8988T (cell line): ENCODE measurements at regions not wholly inside any gene's neighbourhood (a gene's known extent, or its start where the extent isn't known, plus 50 kb on each side); places are given as distances from the start of the nearest gene placed in this dataset.
"Not testable (repeated sequence)": the region's sequence is repeated elsewhere in the genome, so short reads cannot be mapped to it uniquely, and the experiment has no call there.

Source experiments
- DNase-seq: peaks from one replicate; pipeline ENCODE4 v3.0.0; 2011

- DNase-seq: not testable (repeated sequence)
Observed at GRCh38 chr4:3631544-3632266, 99.5 kb upstream of the LRPAP1 start.

DNA sequence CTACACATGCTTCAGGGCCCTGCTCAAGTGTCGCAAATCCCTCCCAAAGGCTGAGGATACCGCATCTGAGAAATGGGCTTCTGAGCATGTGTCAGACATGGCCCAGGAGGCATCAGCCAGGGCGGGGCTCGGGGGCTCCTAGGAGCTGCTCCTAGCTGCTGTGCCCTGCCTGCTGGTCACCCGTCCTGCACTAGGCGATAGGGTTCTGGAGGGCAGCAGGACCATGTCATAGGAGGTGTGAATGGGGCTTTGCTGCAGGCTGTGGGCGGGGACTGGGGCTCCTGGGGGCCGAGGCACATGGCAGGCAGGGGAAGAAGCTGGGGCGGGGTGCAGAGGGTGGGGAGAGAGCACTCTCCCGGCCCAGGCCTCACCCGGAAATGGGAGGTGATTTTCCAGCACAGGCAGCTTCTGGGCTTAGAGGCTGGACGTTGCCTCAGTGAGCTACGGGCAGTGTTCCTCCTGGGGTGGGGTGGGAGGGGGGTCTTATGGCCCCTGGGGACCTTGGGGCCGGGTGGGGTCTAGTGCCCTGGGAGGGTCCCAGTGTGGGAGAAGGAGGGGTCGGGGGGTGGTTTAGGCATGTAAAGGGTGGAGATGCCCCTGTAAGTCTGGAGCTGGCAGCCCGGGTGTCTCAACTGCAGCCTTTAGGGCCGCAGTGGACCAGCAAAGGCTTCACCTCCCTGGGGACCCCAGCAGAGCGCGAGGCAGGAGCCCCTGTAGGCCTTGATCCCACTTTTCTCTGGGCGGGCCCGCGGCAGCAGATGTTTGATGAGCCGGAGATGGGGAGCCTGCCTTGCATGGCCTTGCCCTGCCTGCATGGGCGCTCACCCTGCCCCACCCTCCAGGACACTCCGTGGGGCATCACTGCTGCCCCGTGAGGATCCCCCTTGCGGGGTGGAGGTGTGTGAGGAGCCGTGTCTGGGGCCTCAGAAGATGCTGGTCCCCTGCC is 98.6 kb upstream of the LRPAP1 start:
- DNase-seq: no peak

- no peak for DNase-seq
Observed at GRCh38 chr4:3630136-3630597, 97.9 kb upstream of the LRPAP1 start.

GRCh38 chr4:3629665-3630064 is 97.4 kb upstream of the LRPAP1 start:
- no peak for DNase-seq

- DNase-seq: not testable (repeated sequence)
Observed at GRCh38 chr4:3629176-3629575, 97.0 kb upstream of the LRPAP1 start.

GRCh38 chr4:3628868-3629175 is 96.6 kb upstream of the LRPAP1 start:
- DNase-seq: no peak

DNA sequence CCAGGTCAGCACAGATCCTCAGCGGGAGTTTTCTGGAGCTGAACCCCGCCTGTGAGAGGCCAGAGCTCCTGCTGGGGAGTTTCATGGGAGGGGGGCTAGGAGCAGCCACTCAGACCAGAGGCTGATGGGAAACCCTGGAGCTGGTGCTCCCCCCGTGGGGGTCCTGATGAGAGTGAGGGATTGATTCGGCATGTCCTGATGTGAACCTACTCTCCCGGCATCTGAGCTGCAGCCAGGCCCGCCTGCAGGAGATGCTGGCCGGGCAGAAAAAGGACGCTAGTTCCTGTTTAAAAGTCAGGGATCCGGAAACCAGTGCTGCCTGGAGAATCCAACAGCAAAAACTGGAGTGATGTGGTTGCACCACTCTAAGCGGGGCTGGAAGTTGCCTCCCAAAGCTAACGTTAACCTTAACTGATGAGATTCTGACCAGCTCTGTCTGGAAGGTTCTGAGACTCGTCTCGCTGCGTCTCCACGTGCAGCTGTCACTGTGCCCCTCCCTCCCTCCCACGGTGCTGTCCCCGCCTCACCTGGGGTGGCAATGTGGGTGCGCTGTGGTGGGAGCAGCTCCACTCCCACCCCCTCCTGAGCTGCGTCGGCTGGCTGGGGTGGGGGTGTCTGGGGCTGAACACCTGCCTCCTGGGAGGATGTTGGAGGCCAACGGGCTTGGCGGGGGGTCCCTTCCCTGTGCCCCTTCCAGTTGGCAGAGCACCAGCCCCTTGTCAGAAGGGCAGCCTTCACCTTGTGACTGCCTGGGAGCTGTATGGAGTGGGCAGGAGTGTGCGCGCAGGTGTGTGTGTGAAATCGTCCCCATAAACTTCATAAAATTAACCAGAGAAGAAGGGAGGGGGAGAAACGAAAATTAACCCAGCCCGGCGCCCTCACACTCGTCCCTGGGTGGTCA is 96.0 kb upstream of the LRPAP1 start:
- DNase-seq: not testable (repeated sequence)

- DNase-seq: not testable (repeated sequence)
Observed at GRCh38 chr4:3627456-3627855, 95.2 kb upstream of the LRPAP1 start.

DNA sequence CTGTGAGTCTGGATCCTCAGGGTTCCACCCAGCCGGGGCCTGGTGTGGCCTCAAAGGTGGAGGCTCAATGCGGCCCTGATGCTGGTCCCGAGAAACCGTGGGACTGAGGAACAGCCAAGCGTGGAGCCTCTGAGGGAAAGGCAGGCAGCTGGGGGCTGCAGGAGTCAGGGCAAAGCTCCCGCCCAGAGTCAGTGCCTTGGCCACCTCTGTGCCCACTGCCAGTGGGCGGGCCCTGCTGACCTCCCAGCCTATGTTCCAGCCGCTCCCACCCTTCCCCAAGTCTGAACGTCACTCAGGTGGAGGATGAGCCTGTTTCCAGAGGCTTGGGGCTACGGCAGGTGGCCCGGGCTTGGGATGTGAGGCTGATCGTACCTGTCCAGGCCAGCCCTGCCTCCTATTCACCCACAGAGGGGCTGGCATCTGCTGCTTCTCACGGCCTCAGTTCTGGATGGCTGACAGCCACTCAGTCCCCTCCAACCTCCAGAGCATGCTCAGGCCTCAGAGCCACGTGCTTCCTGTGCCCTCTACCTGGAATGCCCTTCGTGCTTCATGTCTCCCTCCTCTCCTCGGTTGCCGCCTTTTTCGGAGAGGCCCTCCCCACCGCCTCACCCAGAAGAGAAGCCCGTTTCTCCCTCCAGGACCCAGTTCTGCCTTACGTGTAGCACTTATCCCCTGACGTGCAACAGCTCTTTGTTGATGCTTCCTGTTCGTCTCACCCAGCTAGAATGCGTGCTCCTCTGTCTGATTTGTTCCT is 94.1 kb upstream of the LRPAP1 start:
- not testable (repeated sequence) for DNase-seq

DNA sequence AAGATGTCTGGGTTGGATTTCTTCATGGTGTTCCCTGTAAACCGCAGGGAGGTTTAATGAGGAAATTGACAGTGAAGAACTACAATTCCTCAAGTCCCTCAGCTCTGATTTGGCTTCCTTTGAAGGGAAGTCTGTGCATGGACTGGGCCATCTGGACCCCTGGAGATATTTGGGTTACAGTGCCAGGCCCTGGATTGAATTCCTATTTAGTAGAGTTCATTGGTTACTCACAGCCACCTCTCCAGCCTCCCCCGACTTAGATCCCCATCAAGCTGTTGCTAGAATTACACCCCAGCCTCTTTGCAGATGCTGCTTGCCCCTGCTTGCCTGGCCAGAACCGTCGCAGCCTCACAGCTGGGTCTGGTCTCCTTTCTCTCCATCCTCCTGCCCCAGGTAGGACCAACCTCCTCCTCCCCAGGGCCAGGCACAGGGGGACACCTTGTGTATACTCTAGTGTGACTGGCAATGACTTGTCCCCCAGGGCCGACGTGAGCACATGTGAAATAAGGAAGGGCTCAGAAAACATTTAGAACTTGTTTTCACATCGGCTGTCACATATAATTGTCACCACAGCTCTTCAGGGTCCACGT is 93.2 kb upstream of the LRPAP1 start:
- not testable (repeated sequence) for DNase-seq

GRCh38 chr4:3623809-3624329 is 91.6 kb upstream of the LRPAP1 start:
- DNase-seq: not testable (repeated sequence)

DNA sequence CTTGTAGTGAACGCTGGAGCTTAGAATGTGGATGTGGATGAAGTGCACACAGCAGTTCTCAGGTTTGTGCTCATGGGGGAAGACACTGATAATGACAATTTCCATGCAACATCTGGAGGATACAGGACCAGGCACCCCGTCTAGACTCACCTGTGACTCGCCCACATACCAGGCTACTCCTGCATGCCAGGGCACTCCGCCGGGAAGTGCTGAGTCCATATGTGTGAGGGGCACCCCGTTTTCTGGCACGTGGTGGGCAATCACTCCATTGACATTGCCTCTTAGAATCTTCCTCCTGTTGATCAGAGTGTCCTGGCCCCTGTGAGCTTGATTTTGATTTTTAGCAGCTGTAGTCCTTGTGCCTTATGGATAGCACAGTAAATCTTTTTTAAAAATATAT is 90.9 kb upstream of the LRPAP1 start:
- no peak for DNase-seq

DNA sequence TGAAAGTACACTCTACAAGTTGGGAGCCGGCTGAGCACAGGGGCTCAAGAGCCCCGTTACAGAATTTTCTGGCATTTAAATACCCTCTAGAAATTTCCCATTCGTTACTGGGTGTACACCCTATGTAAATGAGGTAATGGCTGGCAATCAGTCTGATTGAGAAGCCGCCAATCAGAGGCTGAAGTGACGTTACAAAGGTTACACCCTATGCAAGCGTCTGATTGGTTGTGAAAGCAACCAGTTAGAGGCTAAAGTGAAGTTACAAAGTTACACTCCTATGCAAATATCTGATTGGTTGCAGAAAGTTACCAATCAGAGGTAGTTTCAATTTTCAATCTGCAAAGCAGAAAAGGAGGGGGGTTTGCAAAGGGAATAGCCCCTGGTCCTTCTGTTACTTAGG is 88.1 kb upstream of the LRPAP1 start:
- DNase-seq: not testable (repeated sequence)

GRCh38 chr4:3619698-3620097 is 87.5 kb upstream of the LRPAP1 start:
- DNase-seq: not testable (repeated sequence)

- DNase-seq: not testable (repeated sequence)
Observed at GRCh38 chr4:3618341-3618740, 86.1 kb upstream of the LRPAP1 start.

DNA sequence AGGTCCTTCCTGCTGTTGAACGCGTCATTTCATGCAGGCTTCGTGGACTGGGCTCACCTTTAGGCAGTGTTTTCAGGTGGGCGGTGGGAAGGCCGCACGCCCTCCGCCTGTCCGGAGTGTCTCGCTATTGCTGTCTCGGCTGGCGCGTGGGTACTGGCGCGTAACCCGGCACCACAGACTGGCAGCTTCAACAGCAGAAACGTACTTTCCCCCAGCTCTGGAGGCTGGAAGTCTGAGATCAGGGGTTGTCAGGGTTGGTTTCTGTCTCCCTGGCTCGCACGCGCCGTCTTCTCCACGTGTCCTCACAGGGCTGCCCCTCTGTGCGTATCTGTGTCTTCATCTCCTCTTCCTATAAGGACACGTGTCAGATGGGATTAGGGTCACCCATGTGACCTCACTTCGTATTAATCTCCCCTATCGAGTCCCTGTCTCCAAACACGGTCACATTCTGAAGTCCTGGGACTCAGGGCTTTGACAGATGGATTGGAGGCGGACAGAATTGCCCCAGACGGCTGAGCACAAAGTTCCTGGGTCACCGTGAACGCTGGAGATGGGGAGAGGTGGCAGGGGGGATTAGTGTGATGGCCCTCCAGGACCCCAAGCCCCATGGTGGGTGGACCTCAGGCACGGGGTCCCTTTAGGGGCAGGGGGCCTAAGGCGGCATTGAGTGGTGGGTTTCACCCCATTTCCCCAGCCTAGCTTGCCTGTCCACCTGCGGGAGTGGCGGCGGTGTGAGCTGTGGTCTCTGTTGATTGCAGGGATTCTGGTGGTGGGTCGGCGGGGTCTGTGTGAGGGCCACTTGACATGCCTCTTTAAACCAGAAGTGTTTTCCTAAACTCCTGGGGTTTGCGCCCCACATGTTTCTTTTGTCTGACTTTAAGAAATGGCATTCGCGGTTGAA is 83.4 kb upstream of the LRPAP1 start:
- no peak for DNase-seq

- DNase-seq: no peak
Observed at GRCh38 chr4:3614731-3614980, 82.4 kb upstream of the LRPAP1 start.

DNA sequence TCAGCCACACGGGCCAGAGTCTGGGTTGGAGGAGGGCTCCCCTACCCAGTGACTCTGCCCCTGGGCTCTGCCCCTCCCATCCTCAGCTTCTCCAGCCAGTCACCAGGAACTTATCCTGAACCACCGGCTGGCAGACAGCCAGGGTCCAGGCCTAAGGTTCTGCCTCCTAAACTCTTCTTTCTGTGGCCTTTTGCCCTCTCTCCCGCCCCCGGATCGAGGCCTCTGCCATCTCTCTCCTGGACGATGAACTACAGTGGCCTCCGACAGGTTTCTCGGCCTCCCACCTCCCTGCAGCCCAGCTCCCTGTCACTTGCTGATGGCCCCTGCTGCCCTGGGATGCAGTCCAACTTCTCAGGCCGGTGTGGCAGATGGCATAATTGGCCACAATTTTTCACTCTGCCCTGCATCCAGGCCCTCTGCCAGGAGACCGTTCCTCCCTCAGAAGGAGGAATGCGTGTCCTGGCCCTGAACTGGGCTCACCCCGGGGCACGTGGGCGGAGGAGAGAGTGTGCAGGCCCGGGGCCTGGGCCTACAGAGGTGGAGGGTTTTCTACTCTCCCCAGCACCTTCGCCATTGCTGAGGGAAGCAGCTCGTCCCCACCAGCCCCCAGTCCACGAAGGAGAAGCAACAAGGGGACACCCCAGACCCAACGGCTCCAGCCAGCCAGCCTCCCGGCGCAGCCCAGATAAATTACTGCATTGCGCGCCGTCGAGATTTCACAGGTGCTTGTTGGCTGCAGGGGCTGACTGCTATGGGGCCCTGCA is 81.9 kb upstream of the LRPAP1 start:
- DNase-seq: no peak

DNA sequence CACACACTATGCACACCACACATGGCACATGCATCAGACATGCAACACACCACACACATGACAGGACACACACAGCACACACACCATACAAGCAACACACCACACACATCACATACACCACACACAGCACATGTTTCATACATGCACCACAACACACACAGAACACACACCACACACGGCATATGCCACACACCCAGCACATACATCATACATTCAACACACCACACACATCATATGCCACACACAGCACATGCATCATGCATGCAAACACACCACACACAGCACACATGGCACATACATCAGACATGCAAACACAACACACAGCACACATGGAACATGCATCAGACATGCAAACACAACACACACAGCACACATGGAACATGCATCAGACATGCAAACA is 80.7 kb upstream of the LRPAP1 start:
- no peak for DNase-seq

DNA sequence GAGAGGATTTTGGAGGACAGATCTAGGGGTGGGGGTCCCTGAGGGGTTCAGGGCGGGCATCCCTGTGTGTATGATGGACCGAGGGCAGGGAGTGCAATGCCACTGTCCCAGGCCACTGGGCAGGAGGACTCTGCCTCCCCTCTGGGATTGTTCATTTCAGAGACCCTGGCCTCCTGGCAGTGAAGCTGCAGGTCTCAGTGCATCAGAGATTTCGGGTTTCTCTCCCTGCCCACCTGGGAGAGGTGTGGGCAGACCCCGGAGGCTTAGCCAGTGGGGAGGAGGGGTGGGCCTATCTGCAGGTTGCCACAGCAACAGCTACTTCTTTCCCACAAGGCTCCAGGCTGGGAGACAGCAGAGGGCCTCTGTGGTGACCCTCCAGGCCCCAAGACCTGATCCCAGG is 80.1 kb upstream of the LRPAP1 start:
- no peak for DNase-seq
